ENCODE measurements at regions not wholly inside any gene's neighbourhood (a gene's known extent, or its start where the extent isn't known, plus 50 kb on each side); places are given as distances from the start of the nearest gene placed in this dataset.

- TF ChIP-seq EZH2 (IDR thresholded peaks at IDR 0.05; ENCODE audit: borderline replicate concordance, insufficient read depth, low read depth, low read length, poor library complexity, severe bottlenecking) = no peak
- TF ChIP-seq CTCF (IDR thresholded peaks at IDR 0.05) = no peak
Measured at GRCh38 chr5:92835712-92836111, 745.3 kb downstream of the NR2F1-AS1 start.

All from B cell (primary cell).